ENCODE measurements at regions not wholly inside any gene's neighbourhood (a gene's known extent, or its start where the extent isn't known, plus 50 kb on each side); places are given as distances from the start of the nearest gene placed in this dataset.

DNA sequence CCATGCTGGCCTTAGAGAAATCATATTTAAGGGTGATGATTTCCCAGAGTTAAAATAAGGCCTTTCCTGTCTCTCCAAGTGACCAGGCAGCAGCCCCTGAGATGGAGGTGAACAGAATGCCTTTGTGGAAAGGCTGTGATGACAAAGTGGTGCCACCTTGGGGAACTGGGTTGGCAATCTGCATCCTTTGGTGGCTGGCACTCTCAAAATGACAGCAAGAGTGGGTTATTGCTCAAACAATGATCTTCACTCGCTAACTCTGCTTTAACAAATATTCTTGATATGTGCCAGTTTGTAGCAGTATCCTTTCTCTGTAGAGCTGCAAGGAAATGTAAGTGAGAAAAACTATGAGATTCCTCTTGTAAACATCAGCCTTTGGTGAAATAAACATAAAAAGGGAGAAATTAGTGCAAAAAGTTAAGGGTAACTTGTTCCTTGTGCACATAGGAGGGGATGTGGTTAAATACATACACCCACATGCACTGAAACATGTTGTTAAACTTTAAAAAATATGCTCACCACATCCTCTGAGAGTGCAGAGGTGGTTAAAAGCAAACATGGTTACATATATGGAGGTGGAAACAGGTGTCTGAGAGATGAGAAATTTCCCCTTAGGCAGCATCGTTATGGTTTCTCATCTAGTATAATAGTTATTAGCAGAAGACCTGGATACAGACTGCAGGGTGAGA is 373.4 kb upstream of the CTNND2 start:
- TF ChIP-seq RBAK (tag by site-specific recombination; IDR thresholded peaks at IDR 0.05), result no peak
- TF ChIP-seq, protein P1, sequence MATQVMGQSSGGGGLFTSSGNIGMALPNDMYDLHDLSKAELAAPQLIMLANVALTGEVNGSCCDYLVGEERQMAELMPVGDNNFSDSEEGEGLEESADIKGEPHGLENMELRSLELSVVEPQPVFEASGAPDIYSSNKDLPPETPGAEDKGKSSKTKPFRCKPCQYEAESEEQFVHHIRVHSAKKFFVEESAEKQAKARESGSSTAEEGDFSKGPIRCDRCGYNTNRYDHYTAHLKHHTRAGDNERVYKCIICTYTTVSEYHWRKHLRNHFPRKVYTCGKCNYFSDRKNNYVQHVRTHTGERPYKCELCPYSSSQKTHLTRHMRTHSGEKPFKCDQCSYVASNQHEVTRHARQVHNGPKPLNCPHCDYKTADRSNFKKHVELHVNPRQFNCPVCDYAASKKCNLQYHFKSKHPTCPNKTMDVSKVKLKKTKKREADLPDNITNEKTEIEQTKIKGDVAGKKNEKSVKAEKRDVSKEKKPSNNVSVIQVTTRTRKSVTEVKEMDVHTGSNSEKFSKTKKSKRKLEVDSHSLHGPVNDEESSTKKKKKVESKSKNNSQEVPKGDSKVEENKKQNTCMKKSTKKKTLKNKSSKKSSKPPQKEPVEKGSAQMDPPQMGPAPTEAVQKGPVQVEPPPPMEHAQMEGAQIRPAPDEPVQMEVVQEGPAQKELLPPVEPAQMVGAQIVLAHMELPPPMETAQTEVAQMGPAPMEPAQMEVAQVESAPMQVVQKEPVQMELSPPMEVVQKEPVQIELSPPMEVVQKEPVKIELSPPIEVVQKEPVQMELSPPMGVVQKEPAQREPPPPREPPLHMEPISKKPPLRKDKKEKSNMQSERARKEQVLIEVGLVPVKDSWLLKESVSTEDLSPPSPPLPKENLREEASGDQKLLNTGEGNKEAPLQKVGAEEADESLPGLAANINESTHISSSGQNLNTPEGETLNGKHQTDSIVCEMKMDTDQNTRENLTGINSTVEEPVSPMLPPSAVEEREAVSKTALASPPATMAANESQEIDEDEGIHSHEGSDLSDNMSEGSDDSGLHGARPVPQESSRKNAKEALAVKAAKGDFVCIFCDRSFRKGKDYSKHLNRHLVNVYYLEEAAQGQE (tag by site-specific recombination; IDR thresholded peaks at IDR 0.05), result no peak
- TF ChIP-seq, protein P2, sequence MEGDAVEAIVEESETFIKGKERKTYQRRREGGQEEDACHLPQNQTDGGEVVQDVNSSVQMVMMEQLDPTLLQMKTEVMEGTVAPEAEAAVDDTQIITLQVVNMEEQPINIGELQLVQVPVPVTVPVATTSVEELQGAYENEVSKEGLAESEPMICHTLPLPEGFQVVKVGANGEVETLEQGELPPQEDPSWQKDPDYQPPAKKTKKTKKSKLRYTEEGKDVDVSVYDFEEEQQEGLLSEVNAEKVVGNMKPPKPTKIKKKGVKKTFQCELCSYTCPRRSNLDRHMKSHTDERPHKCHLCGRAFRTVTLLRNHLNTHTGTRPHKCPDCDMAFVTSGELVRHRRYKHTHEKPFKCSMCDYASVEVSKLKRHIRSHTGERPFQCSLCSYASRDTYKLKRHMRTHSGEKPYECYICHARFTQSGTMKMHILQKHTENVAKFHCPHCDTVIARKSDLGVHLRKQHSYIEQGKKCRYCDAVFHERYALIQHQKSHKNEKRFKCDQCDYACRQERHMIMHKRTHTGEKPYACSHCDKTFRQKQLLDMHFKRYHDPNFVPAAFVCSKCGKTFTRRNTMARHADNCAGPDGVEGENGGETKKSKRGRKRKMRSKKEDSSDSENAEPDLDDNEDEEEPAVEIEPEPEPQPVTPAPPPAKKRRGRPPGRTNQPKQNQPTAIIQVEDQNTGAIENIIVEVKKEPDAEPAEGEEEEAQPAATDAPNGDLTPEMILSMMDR (tag by site-specific recombination; IDR thresholded peaks at IDR 0.05), result no peak
- TF ChIP-seq ZNF785 (tag by site-specific recombination; IDR thresholded peaks at IDR 0.05), result no peak
- no peak for TF ChIP-seq ZBTB8A (tag by site-specific recombination; IDR thresholded peaks at IDR 0.05)
- TF ChIP-seq, protein P3, sequence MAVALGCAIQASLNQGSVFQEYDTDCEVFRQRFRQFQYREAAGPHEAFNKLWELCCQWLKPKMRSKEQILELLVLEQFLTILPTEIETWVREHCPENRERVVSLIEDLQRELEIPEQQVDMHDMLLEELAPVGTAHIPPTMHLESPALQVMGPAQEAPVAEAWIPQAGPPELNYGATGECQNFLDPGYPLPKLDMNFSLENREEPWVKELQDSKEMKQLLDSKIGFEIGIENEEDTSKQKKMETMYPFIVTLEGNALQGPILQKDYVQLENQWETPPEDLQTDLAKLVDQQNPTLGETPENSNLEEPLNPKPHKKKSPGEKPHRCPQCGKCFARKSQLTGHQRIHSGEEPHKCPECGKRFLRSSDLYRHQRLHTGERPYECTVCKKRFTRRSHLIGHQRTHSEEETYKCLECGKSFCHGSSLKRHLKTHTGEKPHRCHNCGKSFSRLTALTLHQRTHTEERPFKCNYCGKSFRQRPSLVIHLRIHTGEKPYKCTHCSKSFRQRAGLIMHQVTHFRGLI (tag by site-specific recombination; IDR thresholded peaks at IDR 0.05), result no peak
